Kidney (tissue), 13 donors: ENCODE measurements at regions not wholly inside any gene's neighbourhood (a gene's known extent, or its start where the extent isn't known, plus 50 kb on each side); places are given as distances from the start of the nearest gene placed in this dataset.

Experiments
- DNase-seq, 5 donors: peaks; one replicate each; pipeline ENCODE4 v3.0.0-alpha.2; 2013 to 2020
- FAIRE-seq: peaks from 2 replicates; lab custom pipeline; 2012; peaks lifted over from hg19 to GRCh38; lab: Jason Lieb, UNC
- H3K27ac ChIP-seq, 2 donors: one replicate each; pipeline ENCODE4 v1.7.0; 2013; ENCODE audit warnings: low read depth in 2 of 2, low read length in 2 of 2, inconsistent platforms in 1 of 2
- H3K27me3 ChIP-seq: one replicate; pipeline ENCODE4 v1.7.1; 2013; ENCODE audit warnings: low read length, inconsistent platforms; ENCODE audit not compliant: control insufficient read depth, insufficient read depth
- H3K36me3 ChIP-seq, 3 donors: one replicate each; pipeline versions ENCODE4 v1.7.0 to v1.7.1; 2013; ENCODE audit warnings: low read length in 3 of 3, control low read depth in 1 of 3, inconsistent platforms in 1 of 3; ENCODE audit not compliant: insufficient read depth in 3 of 3, control insufficient read depth in 2 of 3
- H3K4me1 ChIP-seq, 3 donors: one replicate each; pipeline versions ENCODE4 v1.7.0 to v1.7.1; 2013; ENCODE audit warnings: low read length in 3 of 3, inconsistent platforms in 1 of 3, low read depth in 1 of 3; ENCODE audit not compliant: control insufficient read depth in 2 of 3, insufficient read depth in 2 of 3
- H3K4me3 ChIP-seq, 3 donors: one replicate each; pipeline versions ENCODE4 v1.7.0 to v1.8.1; 2013; ENCODE audit warnings: low read length in 3 of 3, control low read depth in 1 of 3, inconsistent platforms in 1 of 3
- H3K9ac ChIP-seq, 3 donors: one replicate each; pipeline versions ENCODE4 v1.7.0 to v1.7.1; 2013; ENCODE audit warnings: low read length in 3 of 3, control low read depth in 1 of 3, inconsistent platforms in 1 of 3
- H3K9me3 ChIP-seq, 3 donors: one replicate each; pipeline versions ENCODE4 v1.7.0 to v1.7.1; 2013; ENCODE audit warnings: low read length in 3 of 3, control low read depth in 1 of 3, inconsistent platforms in 1 of 3; ENCODE audit not compliant: control insufficient read depth in 2 of 3, insufficient read depth in 1 of 3
- intact Hi-C: fragments of 100-400 bp; cut with DNase I; formaldehyde crosslinking; loops from one replicate; pipeline ENCODE4 v1.11.1; 2022
- TF ChIP-seq, protein P1 (sequence below): IDR thresholded peaks from 3 replicates; pipeline ENCODE4 v1.5.1; 2012; ENCODE audit warnings: mild to moderate bottlenecking, moderate library complexity, borderline replicate concordance; ENCODE audit not compliant: insufficient read depth; ENCODE audit errors: extremely low read depth
- donor health status: control.
- donor health status: control.
- donor health status: control.
- donor health status: control.
- donor health status: control.
- donor health status: DM: yes; HTN: yes; CAD: no.
- donor health status: Normal renal cell carcinoma (clear cell type).

- DNase-seq (no peak), FAIRE-seq (no peak)
- H3K9ac ChIP-seq: no peak overlapping the region
- intact Hi-C loops: no loop called here
- no peak overlapping the region for H3K4me3 ChIP-seq
- H3K36me3 ChIP-seq: no peaks in the 10 kb centered on the region
- no peak overlapping the region for H3K27ac ChIP-seq
- no peaks in the 10 kb centered on the region for H3K27me3 ChIP-seq
- no peaks in the 10 kb centered on the region for H3K9me3 ChIP-seq
- TF ChIP-seq, protein P1, sequence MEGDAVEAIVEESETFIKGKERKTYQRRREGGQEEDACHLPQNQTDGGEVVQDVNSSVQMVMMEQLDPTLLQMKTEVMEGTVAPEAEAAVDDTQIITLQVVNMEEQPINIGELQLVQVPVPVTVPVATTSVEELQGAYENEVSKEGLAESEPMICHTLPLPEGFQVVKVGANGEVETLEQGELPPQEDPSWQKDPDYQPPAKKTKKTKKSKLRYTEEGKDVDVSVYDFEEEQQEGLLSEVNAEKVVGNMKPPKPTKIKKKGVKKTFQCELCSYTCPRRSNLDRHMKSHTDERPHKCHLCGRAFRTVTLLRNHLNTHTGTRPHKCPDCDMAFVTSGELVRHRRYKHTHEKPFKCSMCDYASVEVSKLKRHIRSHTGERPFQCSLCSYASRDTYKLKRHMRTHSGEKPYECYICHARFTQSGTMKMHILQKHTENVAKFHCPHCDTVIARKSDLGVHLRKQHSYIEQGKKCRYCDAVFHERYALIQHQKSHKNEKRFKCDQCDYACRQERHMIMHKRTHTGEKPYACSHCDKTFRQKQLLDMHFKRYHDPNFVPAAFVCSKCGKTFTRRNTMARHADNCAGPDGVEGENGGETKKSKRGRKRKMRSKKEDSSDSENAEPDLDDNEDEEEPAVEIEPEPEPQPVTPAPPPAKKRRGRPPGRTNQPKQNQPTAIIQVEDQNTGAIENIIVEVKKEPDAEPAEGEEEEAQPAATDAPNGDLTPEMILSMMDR: no peak
- H3K4me1 ChIP-seq: peaks cover 3 to 10% (median 9%) of the 10 kb centered on the region in 3 donors
These were observed 146.5 kb downstream of the NSG2 start for GRCh38 chr5:174191850-174192655.

DNA sequence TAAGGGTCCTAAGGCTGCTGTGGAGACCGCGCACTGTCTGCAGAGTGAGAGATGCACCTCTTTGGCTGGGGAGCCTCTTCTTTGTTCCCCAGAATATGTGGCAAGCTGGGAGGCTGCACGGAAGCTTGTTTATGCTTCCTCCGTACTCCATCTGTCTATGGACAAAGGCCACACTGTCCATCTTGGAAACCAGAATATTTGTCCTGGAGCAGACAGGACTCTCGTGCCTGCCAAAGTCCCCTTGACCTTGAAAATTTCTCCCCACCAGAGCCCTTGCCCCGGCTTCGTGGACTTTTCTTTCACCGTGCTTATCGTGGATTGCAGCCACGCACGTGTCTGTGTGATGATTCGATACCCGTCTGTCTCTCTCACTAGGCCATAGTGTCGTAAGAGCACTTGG, 147.4 kb downstream of the NSG2 start:
- Histone ChIP-seq H3K4me1 (peaks cover 3 to 10% (median 9%) of the 10 kb centered on the region in 3 donors), H3K27me3 (no peaks in the 10 kb centered on the region), H3K27ac (no peak overlapping the region), H3K4me3 (no peak overlapping the region), H3K36me3 (no peaks in the 10 kb centered on the region), H3K9ac (no peak overlapping the region), H3K9me3 (no peaks in the 10 kb centered on the region)
- DNase-seq (no peak), FAIRE-seq (no peak)
- TF ChIP-seq, protein P1: no peak
- intact Hi-C loops: no loop called here

GRCh38 chr5:174195517-174195916, 150.0 kb downstream of the NSG2 start:
- TF ChIP-seq, protein P1: no peak
- Histone ChIP-seq H3K4me1 (no peaks in the 10 kb centered on the region), H3K9ac (no peak overlapping the region), H3K36me3 (no peaks in the 10 kb centered on the region), H3K27me3 (no peaks in the 10 kb centered on the region), H3K9me3 (no peaks in the 10 kb centered on the region), H3K27ac (no peak overlapping the region), H3K4me3 (no peak overlapping the region)
- no peak for FAIRE-seq
- DNase-seq: peak in 3 of 5 donors; percentile 35 to 74 (median 68)
- intact Hi-C loops: no loop called here
